GM06990 (cell line): ENCODE measurements at regions not wholly inside any gene's neighbourhood (a gene's known extent, or its start where the extent isn't known, plus 50 kb on each side); places are given as distances from the start of the nearest gene placed in this dataset.

Experiments
- DNase-seq: peaks from one replicate; pipeline ENCODE4 v3.0.0-alpha.2; 2011; ENCODE audit not compliant: insufficient read length; ENCODE audit errors: extremely low read depth
- H3K27me3 ChIP-seq: replicated peaks from 2 replicates; pipeline ENCODE4 v1.6.0; 2011; ENCODE audit warnings: low read length; ENCODE audit not compliant: control insufficient read depth, insufficient read depth
- H3K36me3 ChIP-seq: 2 replicates; pipeline ENCODE4 v1.5.1; 2011; ENCODE audit warnings: low read length; ENCODE audit not compliant: control insufficient read depth, insufficient read depth
- H3K4me3 ChIP-seq: replicated peaks from 2 replicates; pipeline ENCODE4 v1.5.1; 2011; ENCODE audit warnings: low read depth, mild to moderate bottlenecking, control low read depth, low read length
- TF ChIP-seq, protein P1 (sequence below): IDR thresholded peaks from 2 replicates; pipeline ENCODE4 v1.5.1; 2011; ENCODE audit warnings: low read length, control low read depth, mild to moderate bottlenecking, inconsistent platforms; ENCODE audit not compliant: insufficient read depth, poor library complexity, severe bottlenecking

DNA sequence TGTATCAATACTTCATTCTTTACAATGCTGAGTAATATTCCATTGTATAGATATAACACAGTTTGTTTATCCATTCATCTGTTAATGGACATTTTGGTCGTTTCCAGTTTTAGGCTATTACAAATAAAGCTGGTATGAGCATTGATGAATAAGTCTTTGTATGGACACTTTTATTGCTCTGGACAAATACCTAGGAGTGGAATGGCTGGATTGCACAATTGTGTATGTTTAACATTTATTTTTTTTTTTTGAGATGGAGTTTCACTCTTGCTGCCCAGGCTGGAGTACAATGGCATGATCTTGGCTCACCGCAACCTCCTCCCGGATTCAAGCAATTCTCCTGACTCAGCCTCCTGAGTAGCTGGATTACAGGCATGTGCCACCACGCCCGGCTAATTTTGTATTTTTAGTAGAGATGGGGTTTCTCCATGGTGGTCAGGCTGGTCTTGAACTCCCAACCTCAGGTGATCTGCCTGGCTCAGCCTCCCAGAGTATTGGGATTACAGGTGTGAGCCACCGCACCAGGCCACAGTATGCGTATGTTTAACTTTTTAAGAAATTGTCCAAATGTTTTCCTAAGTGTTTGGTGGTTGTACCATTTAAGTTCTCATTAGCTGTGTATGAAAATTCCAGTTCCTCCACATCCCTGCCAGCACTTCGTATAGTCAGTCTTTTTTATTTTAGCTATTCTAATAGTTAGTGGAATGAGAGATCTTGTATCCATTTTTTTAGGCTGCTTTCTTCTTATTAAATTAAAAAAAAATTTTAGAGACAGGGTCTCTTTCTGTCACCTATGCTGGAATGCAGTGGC, 194.9 kb upstream of the HAAO start:
- TF ChIP-seq, protein P1, sequence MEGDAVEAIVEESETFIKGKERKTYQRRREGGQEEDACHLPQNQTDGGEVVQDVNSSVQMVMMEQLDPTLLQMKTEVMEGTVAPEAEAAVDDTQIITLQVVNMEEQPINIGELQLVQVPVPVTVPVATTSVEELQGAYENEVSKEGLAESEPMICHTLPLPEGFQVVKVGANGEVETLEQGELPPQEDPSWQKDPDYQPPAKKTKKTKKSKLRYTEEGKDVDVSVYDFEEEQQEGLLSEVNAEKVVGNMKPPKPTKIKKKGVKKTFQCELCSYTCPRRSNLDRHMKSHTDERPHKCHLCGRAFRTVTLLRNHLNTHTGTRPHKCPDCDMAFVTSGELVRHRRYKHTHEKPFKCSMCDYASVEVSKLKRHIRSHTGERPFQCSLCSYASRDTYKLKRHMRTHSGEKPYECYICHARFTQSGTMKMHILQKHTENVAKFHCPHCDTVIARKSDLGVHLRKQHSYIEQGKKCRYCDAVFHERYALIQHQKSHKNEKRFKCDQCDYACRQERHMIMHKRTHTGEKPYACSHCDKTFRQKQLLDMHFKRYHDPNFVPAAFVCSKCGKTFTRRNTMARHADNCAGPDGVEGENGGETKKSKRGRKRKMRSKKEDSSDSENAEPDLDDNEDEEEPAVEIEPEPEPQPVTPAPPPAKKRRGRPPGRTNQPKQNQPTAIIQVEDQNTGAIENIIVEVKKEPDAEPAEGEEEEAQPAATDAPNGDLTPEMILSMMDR, result no peak
- H3K4me3 ChIP-seq, result no peak overlapping the region
- no peaks in the 10 kb centered on the region for H3K36me3 ChIP-seq
- DNase-seq, result no peak
- no peaks in the 10 kb centered on the region for H3K27me3 ChIP-seq

DNA sequence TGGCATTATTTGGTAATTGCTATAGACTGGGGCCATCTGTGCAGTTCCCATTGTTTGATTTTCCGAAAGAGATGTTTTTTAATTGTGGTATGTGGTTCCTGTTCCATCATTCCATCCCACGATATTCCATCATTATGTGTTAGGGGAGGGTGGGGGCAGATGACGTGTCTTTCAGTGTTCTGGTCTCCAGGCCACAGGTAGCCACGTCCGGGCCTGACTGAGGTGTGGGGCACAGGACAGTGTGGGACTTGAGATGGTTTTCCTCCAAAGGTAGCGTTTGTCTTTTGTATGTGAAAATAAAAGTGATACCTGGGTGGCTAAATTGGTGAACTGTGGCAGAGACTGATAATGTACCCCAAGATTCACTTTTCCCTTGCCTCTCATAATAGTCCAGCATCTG, 192.2 kb upstream of the HAAO start:
- TF ChIP-seq, protein P1, result no peak
- no peaks in the 10 kb centered on the region for H3K36me3 ChIP-seq
- no peak overlapping the region for H3K4me3 ChIP-seq
- DNase-seq, result no peak
- no peaks in the 10 kb centered on the region for H3K27me3 ChIP-seq

DNA sequence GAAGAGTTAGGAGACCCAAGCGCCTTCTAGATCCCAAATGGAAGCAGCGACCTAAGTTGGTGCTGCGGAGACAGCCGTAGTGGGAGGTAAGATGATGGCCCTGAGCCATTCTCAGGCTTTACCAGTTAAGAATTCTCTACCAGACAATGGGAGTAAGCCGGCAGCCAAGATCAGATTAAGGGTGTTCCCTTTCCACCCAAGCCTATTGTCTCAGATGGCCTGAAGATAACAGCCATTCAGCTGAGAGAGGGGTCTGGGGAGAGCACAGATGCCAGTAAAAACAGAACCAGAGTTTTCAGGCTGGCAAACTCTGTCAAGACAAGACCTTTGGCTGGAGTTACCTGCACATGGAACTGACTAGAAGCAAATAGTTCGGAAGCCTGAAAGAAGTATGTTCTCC, 191.7 kb upstream of the HAAO start:
- no peak overlapping the region for H3K4me3 ChIP-seq
- DNase-seq, result no peak
- TF ChIP-seq, protein P1, result no peak
- H3K36me3 ChIP-seq, result no peaks in the 10 kb centered on the region
- no peaks in the 10 kb centered on the region for H3K27me3 ChIP-seq

DNA sequence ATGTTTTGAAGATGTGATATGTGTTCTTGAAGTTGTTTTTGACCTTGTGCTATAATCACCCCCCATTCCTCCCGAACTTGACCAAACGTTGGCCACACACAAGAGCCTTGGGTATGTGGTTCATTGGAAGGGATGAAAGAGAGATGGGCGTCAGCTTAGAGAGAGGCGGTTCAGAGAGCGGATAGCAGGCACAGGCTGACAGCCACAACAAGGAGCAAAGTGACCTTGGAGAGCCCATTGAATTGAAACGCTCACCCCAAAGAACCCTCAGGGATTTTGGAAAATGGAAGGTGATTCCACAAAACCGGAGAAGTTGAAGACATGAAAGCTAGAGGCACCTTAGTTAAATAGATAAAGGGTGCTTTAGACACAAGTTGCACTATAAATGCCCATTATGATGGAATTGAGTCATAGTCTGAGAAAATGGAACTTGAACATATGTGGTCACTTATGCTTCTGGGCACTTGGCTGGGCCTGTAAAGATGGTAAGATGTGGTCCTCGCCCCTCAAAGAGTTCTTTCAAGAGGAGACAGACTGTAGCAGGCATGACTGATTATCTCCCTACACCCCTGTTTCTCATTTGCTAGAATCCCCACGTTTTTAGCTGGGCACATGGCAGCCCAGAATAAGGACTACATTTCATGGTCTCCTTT, 188.5 kb upstream of the HAAO start:
- TF ChIP-seq, protein P1, result no peak
- Histone ChIP-seq H3K36me3 (no peaks in the 10 kb centered on the region), H3K4me3 (no peak overlapping the region), H3K27me3 (no peaks in the 10 kb centered on the region)
- no peak for DNase-seq

DNA sequence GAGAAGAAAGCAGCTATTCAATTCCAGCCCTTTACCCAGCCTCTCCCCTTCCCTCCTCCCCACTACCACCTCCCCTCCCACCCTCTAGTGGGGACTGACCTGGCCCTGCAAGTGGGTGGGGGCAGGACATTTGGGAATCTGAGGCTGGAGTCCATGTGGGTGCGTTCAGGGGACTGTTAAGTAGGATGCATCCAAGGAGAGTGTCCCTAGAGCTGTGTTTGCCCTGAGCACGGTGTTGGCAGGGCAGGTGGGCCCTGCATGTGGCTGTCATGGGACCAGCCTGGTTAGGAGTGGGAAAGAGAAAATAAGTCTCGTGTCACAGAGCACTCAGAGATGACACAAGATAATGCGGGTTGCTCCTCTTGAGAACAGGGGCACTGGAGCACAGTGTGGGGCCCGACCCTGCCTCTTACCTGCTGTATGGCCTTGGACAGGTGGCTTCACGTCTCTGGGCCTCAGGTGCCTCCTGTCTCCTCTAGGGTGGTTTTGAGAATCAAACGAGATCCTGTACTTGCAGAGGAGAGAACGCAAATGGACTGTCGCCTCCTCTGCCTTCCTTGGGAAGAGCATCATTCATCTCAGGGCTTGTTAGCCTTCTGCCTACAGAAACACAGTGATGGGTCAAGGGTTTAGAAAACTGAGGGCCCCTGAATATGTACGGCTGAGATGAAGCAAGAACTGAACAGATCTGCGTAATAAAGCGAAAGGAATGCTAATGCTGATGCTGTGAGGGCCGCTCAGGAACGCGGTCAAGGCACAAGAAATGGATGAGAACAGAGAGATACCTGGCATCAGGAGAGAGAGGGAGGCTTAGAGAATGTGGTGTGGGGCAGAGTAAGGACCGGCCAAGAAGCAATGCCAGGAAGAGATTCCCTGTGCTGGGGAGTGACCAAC, 187.7 kb upstream of the HAAO start:
- no peaks in the 10 kb centered on the region for H3K27me3 ChIP-seq
- H3K36me3 ChIP-seq, result no peaks in the 10 kb centered on the region
- DNase-seq, result no peak
- no peak overlapping the region for H3K4me3 ChIP-seq
- TF ChIP-seq, protein P1, result no peak
